ENCODE measurements at regions not wholly inside any gene's neighbourhood (a gene's known extent, or its start where the extent isn't known, plus 50 kb on each side); places are given as distances from the start of the nearest gene placed in this dataset.

DNA sequence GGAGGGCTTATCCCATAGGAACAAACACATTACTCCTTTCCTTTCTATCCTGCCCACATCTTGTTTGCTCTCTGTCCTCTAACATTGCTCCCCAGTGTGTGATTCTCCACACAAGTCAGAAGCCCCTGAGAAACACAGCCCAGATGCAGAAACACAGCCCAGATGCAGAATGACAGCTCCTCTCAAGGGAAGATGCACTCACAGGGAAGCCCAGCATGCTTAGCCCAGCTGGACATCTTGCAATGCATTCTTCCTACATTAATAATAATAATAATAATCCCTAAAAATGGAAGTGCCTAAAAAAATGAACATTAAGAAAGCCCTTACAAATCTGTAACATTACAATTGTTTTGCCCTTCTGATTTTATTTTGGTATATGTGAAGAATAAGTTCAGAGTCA lies 172.1 kb downstream of the CBLN2 start:
- no peak for ATAC-seq

More for the DNA sequence above, 172.1 kb downstream of the CBLN2 start:
- BruUV-seq (replicated peaks) = no TSS peak
- no peaks in the 10 kb centered on the region for H3K79me2 ChIP-seq (ENCODE audit: insufficient read depth, low read length)
- H3K27ac ChIP-seq (ENCODE audit: low read depth, low read length) = no peak overlapping the region
- no peaks in the 10 kb centered on the region for H4K20me1 ChIP-seq (ENCODE audit: insufficient read depth)
- intact Hi-C loops (cut with micrococcal nuclease) = no loop called here
- H3K9me3 ChIP-seq (ENCODE audit: control insufficient read depth in 1 of 2, insufficient read depth in 1 of 2, low read depth in 1 of 2, low read length in 2 of 2) = peaks cover 8 to 18% of the 10 kb centered on the region in 2 experiments; a peak in 2 of 4 replicates
- H3K4me1 ChIP-seq (ENCODE audit: control insufficient read depth in 1 of 2, insufficient read depth in 2 of 2, low read length in 2 of 2) = no peaks in the 10 kb centered on the region
- H3K27me3 ChIP-seq (ENCODE audit: insufficient read depth, low read length) = no peaks in the 10 kb centered on the region
- POLR2A ChIA-PET = no interaction called here
- RAD21 ChIA-PET (ENCODE audit: low non-redundant PET in 1 of 2, low total read pairs in 2 of 2, uncharacterized antibody in 2 of 2, unreplicated experiment in 2 of 2) = no interaction called here
- H3K4me3 ChIP-seq (replicated peaks in 1 of 2; ENCODE audit: low read depth in 1 of 2, low read length in 2 of 2) = no peak overlapping the region
- no peaks in the 10 kb centered on the region for H3K9me2 ChIP-seq (ENCODE audit: insufficient read depth)
- no peak overlapping the region for H3K9ac ChIP-seq (ENCODE audit: low read length)
- H3K4me2 ChIP-seq (ENCODE audit: low read length) = no peak overlapping the region
- CTCF ChIA-PET = no interaction called here
- no peak overlapping the region for H2AFZ ChIP-seq (ENCODE audit: low read depth, low read length, poor library complexity, severe bottlenecking)
- DNase-seq (ENCODE audit: low read depth, low spot score) = no peak
- TF ChIP-seq, protein P1, sequence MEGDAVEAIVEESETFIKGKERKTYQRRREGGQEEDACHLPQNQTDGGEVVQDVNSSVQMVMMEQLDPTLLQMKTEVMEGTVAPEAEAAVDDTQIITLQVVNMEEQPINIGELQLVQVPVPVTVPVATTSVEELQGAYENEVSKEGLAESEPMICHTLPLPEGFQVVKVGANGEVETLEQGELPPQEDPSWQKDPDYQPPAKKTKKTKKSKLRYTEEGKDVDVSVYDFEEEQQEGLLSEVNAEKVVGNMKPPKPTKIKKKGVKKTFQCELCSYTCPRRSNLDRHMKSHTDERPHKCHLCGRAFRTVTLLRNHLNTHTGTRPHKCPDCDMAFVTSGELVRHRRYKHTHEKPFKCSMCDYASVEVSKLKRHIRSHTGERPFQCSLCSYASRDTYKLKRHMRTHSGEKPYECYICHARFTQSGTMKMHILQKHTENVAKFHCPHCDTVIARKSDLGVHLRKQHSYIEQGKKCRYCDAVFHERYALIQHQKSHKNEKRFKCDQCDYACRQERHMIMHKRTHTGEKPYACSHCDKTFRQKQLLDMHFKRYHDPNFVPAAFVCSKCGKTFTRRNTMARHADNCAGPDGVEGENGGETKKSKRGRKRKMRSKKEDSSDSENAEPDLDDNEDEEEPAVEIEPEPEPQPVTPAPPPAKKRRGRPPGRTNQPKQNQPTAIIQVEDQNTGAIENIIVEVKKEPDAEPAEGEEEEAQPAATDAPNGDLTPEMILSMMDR (IDR thresholded peaks at IDR 0.05 in 2 of 3, conservative IDR thresholded peaks at IDR 0.05 in 1 of 3; ENCODE audit: borderline replicate concordance in 1 of 3, insufficient read depth in 1 of 3, low read depth in 2 of 3, low read length in 2 of 3) = no peak
- no peak for TF ChIP-seq ZNF274 (IDR thresholded peaks at IDR 0.05; ENCODE audit: low read depth, low read length)
- TF ChIP-seq, protein P2, sequence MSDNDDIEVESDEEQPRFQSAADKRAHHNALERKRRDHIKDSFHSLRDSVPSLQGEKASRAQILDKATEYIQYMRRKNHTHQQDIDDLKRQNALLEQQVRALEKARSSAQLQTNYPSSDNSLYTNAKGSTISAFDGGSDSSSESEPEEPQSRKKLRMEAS (IDR thresholded peaks at IDR 0.05) = no peak
- no peak for TF ChIP-seq EZH2 (IDR thresholded peaks at IDR 0.05)
- TF ChIP-seq, protein P3, sequence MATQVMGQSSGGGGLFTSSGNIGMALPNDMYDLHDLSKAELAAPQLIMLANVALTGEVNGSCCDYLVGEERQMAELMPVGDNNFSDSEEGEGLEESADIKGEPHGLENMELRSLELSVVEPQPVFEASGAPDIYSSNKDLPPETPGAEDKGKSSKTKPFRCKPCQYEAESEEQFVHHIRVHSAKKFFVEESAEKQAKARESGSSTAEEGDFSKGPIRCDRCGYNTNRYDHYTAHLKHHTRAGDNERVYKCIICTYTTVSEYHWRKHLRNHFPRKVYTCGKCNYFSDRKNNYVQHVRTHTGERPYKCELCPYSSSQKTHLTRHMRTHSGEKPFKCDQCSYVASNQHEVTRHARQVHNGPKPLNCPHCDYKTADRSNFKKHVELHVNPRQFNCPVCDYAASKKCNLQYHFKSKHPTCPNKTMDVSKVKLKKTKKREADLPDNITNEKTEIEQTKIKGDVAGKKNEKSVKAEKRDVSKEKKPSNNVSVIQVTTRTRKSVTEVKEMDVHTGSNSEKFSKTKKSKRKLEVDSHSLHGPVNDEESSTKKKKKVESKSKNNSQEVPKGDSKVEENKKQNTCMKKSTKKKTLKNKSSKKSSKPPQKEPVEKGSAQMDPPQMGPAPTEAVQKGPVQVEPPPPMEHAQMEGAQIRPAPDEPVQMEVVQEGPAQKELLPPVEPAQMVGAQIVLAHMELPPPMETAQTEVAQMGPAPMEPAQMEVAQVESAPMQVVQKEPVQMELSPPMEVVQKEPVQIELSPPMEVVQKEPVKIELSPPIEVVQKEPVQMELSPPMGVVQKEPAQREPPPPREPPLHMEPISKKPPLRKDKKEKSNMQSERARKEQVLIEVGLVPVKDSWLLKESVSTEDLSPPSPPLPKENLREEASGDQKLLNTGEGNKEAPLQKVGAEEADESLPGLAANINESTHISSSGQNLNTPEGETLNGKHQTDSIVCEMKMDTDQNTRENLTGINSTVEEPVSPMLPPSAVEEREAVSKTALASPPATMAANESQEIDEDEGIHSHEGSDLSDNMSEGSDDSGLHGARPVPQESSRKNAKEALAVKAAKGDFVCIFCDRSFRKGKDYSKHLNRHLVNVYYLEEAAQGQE (IDR thresholded peaks at IDR 0.05; ENCODE audit: low read depth) = no peak
- no peak for TF ChIP-seq POLR2AphosphoS5 (IDR thresholded peaks at IDR 0.05; ENCODE audit: low read depth, low read length)
- no peak for TF ChIP-seq TCF7L2 (IDR thresholded peaks at IDR 0.05; ENCODE audit: borderline replicate concordance, extremely low read depth, insufficient read depth, insufficient read length)
- no peak for TF ChIP-seq JUND (IDR thresholded peaks at IDR 0.05)
- no peak for TF ChIP-seq CBX3 (IDR thresholded peaks at IDR 0.05; ENCODE audit: low read depth)
- TF ChIP-seq POLR2A (IDR thresholded peaks at IDR 0.05; ENCODE audit: borderline replicate concordance, extremely low read depth, insufficient read depth, insufficient read length) = no peak
- TF ChIP-seq SRF (IDR thresholded peaks at IDR 0.05; ENCODE audit: low read depth) = no peak
- TF ChIP-seq ELF1 (IDR thresholded peaks at IDR 0.05; ENCODE audit: borderline replicate concordance, low read depth) = no peak
- no peak for TF ChIP-seq SIN3A (IDR thresholded peaks at IDR 0.05; ENCODE audit: low read depth)
- no peak for TF ChIP-seq EGR1 (IDR thresholded peaks at IDR 0.05; ENCODE audit: low read depth)
- TF ChIP-seq, protein P4, sequence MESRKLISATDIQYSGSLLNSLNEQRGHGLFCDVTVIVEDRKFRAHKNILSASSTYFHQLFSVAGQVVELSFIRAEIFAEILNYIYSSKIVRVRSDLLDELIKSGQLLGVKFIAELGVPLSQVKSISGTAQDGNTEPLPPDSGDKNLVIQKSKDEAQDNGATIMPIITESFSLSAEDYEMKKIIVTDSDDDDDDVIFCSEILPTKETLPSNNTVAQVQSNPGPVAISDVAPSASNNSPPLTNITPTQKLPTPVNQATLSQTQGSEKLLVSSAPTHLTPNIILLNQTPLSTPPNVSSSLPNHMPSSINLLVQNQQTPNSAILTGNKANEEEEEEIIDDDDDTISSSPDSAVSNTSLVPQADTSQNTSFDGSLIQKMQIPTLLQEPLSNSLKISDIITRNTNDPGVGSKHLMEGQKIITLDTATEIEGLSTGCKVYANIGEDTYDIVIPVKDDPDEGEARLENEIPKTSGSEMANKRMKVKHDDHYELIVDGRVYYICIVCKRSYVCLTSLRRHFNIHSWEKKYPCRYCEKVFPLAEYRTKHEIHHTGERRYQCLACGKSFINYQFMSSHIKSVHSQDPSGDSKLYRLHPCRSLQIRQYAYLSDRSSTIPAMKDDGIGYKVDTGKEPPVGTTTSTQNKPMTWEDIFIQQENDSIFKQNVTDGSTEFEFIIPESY (IDR thresholded peaks at IDR 0.05; ENCODE audit: extremely low read depth, insufficient replicate concordance, low read length) = no peak
- no peaks in the 10 kb centered on the region for H3K36me3 ChIP-seq (ENCODE audit: control insufficient read depth in 1 of 2, insufficient read depth in 2 of 2, low read length in 2 of 2)

All from HCT116 (cell line).